GM12872 (cell line): ENCODE measurements at regions not wholly inside any gene's neighbourhood (a gene's known extent, or its start where the extent isn't known, plus 50 kb on each side); places are given as distances from the start of the nearest gene placed in this dataset.

Source experiments
- TF ChIP-seq, protein P1 (sequence below): IDR thresholded peaks from 3 replicates; pipeline ENCODE4 v1.5.1; 2011; ENCODE audit warnings: low read depth, mild to moderate bottlenecking, low read length, moderate library complexity; ENCODE audit not compliant: insufficient read depth

DNA sequence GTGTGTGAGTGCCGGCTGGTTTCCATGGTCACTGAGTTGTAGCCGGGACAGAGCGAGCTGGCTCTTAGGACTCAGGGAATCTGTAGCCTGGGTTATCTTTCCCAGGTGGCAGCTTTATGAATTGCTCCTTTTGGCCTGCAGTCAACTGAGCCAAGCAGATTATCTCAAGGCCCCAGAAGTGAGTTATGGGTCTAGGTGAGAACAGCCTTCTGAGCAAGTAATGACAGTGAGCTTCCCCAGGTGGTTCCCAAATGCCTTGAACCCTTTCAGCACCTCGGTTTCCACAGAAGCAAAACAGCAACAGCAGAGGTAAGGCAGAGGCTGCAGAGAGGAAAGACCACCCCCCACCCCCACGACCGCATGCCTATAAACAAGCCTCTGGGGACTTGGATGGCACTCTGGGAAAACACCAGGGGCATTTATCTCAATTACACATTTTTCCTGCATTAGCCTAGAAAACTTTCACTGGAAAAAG is 56.7 kb upstream of the DGKG start:
- TF ChIP-seq, protein P1, sequence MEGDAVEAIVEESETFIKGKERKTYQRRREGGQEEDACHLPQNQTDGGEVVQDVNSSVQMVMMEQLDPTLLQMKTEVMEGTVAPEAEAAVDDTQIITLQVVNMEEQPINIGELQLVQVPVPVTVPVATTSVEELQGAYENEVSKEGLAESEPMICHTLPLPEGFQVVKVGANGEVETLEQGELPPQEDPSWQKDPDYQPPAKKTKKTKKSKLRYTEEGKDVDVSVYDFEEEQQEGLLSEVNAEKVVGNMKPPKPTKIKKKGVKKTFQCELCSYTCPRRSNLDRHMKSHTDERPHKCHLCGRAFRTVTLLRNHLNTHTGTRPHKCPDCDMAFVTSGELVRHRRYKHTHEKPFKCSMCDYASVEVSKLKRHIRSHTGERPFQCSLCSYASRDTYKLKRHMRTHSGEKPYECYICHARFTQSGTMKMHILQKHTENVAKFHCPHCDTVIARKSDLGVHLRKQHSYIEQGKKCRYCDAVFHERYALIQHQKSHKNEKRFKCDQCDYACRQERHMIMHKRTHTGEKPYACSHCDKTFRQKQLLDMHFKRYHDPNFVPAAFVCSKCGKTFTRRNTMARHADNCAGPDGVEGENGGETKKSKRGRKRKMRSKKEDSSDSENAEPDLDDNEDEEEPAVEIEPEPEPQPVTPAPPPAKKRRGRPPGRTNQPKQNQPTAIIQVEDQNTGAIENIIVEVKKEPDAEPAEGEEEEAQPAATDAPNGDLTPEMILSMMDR = no peak

DNA sequence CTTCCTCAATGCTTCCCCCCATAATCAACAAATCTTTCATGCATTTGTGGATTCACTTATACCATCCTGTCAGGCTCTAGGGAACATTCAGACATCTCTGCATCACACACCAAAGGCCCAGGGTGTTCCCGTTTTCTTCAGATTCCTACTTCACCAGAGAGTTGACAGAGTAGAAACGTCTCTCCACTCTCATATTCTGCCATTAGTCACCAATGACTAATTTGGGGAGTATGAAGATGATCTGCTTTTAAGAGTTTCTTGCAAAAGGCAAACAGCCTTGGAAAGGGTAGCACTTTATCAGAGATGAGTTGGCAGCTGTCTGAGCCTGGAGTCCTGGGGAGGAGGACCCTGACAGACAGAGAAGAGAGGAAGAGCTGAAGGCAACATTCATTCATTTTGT is 55.8 kb upstream of the DGKG start:
- TF ChIP-seq, protein P1 = no peak

DNA sequence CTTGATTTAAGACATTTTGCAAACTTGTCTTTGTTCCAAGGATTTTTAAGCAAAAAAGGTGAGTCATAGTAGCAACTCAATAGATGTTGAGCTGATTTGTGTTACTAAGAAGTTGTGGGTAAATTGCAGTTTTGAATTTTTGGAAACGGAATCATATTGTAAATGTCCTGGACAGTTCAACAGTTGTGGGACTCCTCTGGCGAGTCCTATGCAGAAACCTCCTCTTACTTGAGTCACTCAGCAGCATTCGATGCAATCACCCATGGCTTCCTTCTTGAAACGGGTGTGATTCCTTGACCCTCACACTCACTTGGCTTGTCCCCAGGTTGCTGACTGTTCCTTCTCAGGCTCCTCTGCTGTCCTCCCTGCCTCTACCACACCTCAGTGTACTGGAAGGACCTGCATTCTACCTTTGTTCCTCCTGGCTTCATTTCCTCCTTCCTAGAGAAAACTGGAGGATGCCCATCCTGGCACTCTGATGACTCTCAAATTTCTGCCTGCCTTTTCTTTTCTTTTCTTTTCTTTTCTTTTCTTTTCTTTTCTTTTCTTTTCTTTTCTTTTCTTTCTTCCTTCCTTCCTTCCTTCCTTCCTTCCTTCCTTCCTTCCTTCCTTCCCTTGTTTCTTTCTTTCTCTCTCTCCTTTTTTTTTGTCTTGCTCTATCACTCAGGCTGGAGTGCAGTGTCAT is 52.8 kb upstream of the DGKG start:
- TF ChIP-seq, protein P1 = no peak

DNA sequence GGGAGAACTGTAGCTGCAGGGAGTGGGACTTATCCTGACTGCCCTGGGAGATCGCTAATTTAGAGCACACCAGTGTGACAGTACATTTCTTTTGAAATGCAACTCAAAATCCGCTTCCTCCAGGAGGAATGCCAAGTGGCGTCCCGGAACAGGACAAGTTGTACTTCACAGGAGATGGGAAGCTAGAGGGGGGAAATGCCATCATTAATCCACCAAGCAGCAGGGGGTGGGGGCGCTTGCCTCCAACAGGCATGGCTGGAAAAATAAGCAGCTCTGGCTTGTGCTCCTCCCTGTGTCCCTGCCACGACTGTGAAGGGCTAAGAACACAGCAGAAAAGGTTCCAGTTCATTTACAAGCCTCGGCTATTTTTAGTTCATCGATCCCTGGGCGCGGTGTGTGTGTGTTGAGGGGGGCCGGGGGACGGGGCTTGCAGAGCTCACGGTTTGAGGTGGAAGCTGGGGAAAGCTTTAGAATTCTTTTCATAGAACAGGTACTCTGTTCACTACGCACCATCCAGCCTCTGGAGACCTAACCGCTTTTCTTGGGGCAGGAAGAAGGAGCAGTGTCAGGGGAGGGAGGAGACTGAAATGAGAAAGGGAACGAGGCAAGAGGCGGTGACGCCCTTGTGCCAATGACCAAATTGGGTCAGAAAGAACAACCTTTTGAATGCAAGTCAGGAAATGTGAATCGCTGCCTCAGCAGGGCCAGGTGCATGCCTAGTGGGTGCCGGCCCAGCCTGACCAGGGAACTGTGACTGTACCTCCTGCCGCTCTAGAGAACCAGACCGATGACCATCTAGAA is 51.8 kb upstream of the DGKG start:
- TF ChIP-seq, protein P1 = no peak

DNA sequence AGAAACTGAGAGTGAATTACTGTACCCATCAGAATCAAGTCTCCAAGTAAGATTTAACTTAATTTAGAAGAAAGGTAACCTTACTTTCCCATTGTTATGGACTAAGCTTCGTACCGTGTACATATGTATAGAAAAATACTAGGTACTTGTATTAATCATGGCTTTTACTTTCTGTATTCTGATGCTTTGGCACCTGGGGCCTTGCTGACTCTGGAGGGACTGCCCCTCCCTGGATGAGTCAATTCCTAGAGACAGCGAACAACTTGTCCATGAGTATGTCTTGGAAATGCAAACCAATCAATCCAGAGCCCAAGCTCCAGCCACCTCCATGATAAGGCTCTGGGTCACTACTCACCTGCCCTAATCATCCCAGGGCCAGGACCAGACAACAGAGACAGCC is 50.0 kb upstream of the DGKG start:
- TF ChIP-seq, protein P1 = no peak
